NCI-H146 treated with DMSO at 0.1 percent for 48 hours (cell line): ENCODE measurements at regions not wholly inside any gene's neighbourhood (a gene's known extent, or its start where the extent isn't known, plus 50 kb on each side); places are given as distances from the start of the nearest gene placed in this dataset.

Experiments
- DNase-seq: peaks from one replicate; lab custom pipeline; 2025; ENCODE audit not compliant: unreplicated experiment; lab: John Stamatoyannopoulos, UW

GRCh38 chr3:154022606-154023005 is 98.6 kb upstream of the ARHGEF26 start:
- no peak for DNase-seq

GRCh38 chr3:154023148-154023547 is 98.0 kb upstream of the ARHGEF26 start:
- DNase-seq, result no peak

- DNase-seq, result no peak
Observed at GRCh38 chr3:154025007-154025406, 96.2 kb upstream of the ARHGEF26 start.

- DNase-seq, result no peak
Observed at GRCh38 chr3:154029926-154030325, 91.3 kb upstream of the ARHGEF26 start.

- DNase-seq, result no peak
Observed at GRCh38 chr3:154034797-154035330, 86.3 kb upstream of the ARHGEF26 start.

GRCh38 chr3:154040283-154040682 is 80.9 kb upstream of the ARHGEF26 start:
- DNase-seq, result no peak

GRCh38 chr3:154044671-154045070 is 76.5 kb upstream of the ARHGEF26 start:
- DNase-seq, result no peak

- no peak for DNase-seq
Observed at GRCh38 chr3:154050216-154050615, 71.0 kb upstream of the ARHGEF26 start.

GRCh38 chr3:154050766-154051165 is 70.4 kb upstream of the ARHGEF26 start:
- DNase-seq, result no peak

GRCh38 chr3:154059833-154060232 is 61.4 kb upstream of the ARHGEF26 start:
- DNase-seq, result no peak

GRCh38 chr3:154060238-154061000 is 60.8 kb upstream of the ARHGEF26 start:
- no peak for DNase-seq

- no peak for DNase-seq
Observed at GRCh38 chr3:154061001-154061370, 60.2 kb upstream of the ARHGEF26 start.

GRCh38 chr3:154062513-154062912 is 58.7 kb upstream of the ARHGEF26 start:
- DNase-seq, result peak; percentile 10

GRCh38 chr3:154071146-154071545 is 50.0 kb upstream of the ARHGEF26 start:
- DNase-seq, result no peak
